ENCODE measurements at regions not wholly inside any gene's neighbourhood (a gene's known extent, or its start where the extent isn't known, plus 50 kb on each side); places are given as distances from the start of the nearest gene placed in this dataset.
"Not testable (repeated sequence)": the region's sequence is repeated elsewhere in the genome, so short reads cannot be mapped to it uniquely, and the experiment has no call there.

- DNase-seq, result no peak
Observed at GRCh38 chr12:89833337-89834252, 125.0 kb upstream of the ATP2B1 start.

DNA sequence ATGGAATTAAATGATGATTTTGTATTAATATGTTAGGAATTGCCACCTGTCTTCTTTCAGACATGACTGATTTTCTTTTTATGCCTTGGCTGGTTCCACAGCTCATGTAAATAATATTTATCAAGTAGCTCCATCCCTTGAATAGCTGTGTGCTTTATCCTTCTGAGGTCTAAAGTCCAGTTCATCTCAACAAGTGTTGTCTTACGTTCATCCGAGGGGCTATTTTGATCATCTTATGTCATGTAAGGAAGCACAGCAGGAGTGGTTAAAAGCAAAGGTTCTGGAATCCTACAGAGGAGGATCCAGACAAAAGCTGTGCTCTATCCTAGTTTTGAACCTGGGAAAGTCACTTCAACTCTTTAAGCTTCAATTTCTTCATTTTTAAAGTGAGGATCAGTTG, 123.7 kb upstream of the ATP2B1 start:
- no peak for DNase-seq

DNA sequence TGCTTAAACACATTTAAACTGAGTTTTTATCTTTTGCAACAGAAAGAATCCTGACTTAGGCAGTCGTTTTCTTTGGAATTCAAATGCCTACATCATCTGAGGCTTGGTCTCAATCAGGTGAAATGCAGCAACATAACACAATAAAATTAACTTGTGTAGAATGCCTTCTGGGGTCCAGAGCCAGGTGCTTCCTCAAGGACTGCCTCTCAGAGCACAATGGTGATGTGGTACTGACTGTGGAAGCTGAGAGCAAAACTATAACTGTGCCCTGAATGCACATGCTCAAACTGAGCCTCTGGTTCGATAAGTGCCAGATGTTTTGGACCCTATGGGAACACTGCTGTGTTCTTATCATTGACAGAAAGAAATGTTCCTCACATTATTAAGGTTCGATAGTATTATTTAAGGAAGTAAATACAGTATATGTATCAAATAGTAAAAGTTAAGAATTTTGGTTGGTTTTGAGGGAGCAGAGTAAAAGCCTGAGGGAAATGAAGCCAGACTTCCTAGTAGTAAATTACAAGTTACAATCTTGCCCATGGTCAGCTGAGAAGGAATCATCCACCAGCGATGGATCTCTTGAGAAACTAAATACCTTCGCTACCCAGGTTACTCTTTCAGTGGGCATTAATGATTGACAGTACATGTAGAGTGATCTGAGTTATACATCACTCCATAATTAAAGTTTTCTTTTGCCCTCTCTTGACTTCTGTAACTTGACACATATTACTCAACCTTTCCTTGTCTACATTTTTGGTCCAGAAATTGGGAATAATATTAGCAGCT, 122.9 kb upstream of the ATP2B1 start:
- no peak for DNase-seq

DNA sequence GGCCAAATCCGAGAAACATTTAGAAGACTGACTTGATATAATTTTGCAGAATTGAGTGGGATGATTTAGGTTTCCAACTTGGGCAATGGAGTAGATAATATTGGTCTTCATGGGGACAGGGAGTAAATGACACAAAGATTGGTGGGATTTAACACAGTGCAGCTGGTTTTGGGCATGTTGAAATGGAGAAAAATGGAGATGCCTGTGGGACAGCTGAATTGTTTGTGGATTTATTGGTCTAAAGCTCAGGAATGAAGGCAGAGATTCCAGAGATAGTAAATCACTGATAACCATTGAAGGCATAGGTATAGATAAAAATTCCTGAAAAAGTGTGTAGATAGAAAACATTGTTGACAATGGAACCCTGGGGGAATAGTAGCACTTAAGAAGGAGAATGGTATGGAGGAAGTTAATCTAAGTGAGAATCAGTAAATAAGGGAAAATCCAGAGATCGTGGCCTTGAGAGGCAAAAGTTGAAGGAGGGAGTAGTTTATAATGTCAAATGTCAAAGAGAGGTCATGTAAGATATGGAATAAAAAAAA, 120.9 kb upstream of the ATP2B1 start:
- no peak for DNase-seq

GRCh38 chr12:89828575-89828974, 119.9 kb upstream of the ATP2B1 start:
- no peak for DNase-seq

GRCh38 chr12:89827592-89827991, 119.0 kb upstream of the ATP2B1 start:
- no peak for DNase-seq

DNA sequence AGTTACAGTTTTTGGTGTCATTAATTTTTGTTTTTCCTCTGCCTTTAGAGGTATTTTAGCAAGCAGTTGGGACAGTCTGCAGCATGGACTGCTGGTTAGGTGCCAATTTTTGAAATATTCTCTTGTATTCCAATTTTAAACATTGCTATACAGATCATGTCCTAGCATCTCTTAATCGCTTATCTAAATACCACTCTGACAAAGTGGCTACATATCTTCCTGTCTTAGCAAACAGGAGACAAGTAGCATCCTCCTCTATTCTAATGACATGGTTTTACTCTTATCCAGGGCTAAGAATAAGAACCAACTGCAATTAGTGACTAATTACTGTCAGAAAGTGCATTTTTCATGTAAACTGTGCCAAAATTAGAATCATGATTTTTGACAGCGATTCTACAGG, 117.8 kb upstream of the ATP2B1 start:
- no peak for DNase-seq

- peak in 1 of 2 experiments; percentile 53 for DNase-seq
Observed at GRCh38 chr12:89825591-89826449, 117.2 kb upstream of the ATP2B1 start.

GRCh38 chr12:89824822-89825221, 116.2 kb upstream of the ATP2B1 start:
- DNase-seq, result no peak

GRCh38 chr12:89822992-89823391, 114.4 kb upstream of the ATP2B1 start:
- not testable (repeated sequence) for DNase-seq

DNA sequence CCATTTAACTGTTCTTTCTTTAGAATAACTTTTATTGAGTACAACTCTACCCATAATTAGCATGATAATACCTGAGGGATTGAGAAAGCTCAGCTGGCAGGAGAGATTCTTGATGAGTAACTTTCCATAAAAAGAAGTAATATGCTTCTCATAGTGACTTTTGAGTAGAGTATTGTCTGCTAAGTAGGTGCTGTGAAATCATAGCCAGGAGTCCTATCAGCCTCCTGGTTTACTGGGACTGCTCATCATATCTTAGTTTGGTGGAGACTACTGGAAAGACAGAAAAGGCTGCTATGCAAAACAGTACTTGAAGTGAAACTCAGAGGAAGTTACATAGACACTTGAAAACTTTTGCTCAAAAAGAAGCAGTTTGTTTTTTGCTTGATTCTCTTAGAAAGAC, 113.3 kb upstream of the ATP2B1 start:
- DNase-seq, result no peak

GRCh38 chr12:89817501-89818226, 109.0 kb upstream of the ATP2B1 start:
- DNase-seq, result no peak

DNA sequence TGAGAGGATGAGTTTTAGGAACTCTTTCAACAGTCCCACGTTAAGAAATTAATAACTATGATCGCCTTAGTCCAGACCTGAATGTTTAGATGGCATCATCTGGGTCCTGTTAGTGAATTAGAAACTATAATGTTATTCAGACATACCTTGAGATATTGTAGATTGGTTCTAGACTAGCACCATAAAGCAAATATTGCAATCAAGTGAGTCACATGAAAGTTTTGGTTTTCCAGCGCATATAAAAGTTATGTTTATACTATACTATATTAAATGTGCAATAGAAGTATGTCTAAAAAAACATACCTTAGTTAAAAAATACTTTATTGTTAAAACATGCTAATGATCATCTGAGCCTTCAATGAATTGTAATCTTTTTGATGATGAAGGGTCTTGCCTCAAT, 106.6 kb upstream of the ATP2B1 start:
- no peak for DNase-seq

GRCh38 chr12:89803412-89803811, 94.8 kb upstream of the ATP2B1 start:
- DNase-seq, result no peak

GRCh38 chr12:89801284-89801683, 92.6 kb upstream of the ATP2B1 start:
- DNase-seq, result no peak

- DNase-seq, result no peak
Observed at GRCh38 chr12:89800435-89800834, 91.8 kb upstream of the ATP2B1 start.

GRCh38 chr12:89799316-89799715, 90.7 kb upstream of the ATP2B1 start:
- no peak for DNase-seq

DNA sequence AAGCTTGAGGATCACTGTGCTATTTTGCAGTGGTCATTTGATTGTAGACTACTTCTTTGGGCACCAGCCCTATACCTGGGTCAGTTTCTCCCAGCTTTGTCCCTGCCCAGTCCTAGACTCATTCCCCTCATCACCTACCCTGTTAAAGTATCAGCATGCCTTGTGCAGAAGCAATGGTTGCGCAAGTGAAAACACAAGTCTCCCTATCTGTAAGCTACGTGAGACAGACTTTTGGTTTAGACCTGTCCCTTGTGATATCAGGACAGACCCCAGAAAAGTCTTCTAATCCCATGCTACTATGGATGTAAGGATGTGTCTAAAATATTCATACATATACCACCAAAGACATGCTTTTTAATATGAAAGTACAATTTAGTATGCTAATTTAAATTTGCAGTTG, 88.8 kb upstream of the ATP2B1 start:
- DNase-seq, result no peak

DNA sequence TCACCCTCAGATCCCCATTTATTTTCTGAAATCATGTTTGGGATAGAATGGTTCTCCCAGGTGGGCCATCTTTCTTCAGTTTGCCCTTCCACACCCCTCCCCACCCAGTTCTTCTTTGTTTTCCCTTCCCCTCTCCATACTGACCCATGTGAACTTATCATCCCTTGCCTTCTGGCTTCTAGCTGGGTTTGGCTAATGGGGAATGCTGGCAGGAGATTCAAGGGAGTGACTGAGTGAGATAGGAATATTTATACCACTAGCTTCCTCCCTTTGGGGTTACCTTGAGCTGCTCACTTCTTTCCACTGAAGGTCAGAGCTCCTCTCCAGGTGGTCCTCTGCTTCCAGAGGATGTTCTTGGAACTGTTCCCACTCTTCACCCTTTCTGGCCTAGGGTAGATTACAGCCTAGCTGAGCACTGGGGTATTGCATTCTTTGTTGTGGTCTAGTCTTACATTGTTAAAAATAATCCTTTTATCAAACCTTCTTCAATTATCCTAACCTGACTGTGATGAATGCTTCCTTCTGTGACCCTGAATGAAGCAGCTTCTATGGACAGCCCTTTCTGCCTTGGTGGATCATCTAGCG, 88.3 kb upstream of the ATP2B1 start:
- no peak for DNase-seq

DNA sequence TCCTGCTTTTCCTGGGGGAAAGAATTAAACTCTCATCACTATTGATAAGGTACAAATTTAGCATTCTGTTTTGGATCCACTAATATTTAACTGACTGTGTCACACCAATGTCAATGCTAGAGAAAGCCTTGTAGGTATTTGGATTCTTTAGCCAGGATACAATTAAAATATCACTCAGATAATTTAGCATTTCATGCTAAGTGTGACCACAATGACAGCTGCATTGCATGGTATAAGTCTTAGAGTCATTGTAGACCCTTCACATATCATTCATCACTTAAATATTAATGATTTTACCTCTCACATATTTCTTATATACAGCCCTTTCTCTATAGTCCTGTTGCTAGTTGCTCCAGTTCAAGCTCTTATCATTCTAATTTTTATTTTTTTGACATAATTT, 85.3 kb upstream of the ATP2B1 start:
- no peak for DNase-seq

DNA sequence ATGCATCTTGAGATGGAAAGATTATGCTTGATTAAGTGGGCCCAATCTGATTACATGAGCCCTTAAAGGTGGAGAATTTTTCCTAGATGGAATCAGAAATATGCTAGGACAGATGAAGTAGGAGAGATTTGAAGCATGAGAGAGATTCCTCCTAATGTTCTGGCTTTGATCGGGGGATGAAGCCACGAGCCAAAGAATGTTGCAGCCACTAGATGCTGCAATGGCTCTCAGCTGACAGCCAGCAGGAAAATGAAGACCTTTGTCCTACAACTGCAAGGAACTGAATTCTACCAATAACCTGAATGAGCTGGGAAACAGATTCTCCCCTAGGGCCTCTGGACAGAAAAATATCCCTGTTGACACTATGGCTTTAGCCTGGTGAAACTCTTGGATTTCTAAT, 82.6 kb upstream of the ATP2B1 start:
- no peak for DNase-seq

GRCh38 chr12:89789862-89790261, 81.2 kb upstream of the ATP2B1 start:
- no peak for DNase-seq
